ENCODE measurements at regions not wholly inside any gene's neighbourhood (a gene's known extent, or its start where the extent isn't known, plus 50 kb on each side); places are given as distances from the start of the nearest gene placed in this dataset.
A peak's percentile ranks its signal among the peaks of the same experiment; 100 is the strongest.
"Not testable (repeated sequence)": the region's sequence is repeated elsewhere in the genome, so short reads cannot be mapped to it uniquely, and the experiment has no call there.

- DNase-seq, result no peak
- intact Hi-C loops (cut with DNase I), result no loop called here
- ATAC-seq, result no peak
Observed at GRCh38 chr6:938271-938905, 245.4 kb upstream of the EXOC2 start.

DNA sequence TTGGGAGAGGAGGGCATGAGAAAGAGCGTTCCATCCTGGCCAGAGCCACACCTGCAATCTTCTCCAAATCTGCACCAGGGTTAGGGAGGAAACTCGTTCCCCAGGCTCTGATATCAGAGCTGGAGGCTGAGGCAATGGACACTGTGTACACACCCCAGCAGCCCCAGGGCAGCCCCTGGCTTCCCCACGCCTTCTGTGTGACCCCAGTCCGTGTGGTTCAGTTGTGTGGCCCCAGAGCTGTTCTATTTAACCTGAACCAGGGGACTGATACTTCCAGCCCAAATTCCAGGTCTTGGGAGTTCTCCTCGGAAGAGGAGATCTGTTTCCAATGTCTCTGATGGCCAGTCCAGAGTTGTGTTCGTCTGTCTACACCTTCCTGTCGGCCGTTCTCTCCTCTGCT is 242.6 kb upstream of the EXOC2 start:
- no peak for DNase-seq
- intact Hi-C loops (cut with DNase I), result no loop called here
- no peak for ATAC-seq

GRCh38 chr6:934686-935085 is 241.7 kb upstream of the EXOC2 start:
- DNase-seq, result no peak
- ATAC-seq, result no peak
- intact Hi-C loops (cut with DNase I), result no loop called here

DNA sequence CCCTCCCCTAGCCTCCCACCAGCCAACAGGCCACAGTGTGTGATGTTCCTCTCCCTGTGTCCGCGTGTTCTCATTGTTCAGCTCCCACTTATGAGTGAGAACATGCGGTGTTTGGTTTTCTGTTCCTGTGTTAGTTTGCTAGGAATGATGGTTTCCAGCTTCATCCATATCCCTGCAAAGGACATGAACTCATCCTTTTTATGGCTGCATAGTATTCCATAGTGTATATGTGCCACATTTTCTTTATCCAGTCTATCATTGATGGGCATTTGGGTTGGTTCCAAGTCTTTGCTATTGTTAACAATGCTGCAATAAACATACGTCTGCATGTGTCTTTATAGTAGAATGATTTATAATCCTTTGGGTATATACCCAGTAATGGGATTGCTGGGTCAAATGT is 239.0 kb upstream of the EXOC2 start:
- DNase-seq; ATAC-seq; intact Hi-C loops (cut with DNase I): not testable (repeated sequence)

GRCh38 chr6:927157-927556 is 234.2 kb upstream of the EXOC2 start:
- DNase-seq, result no peak
- no peak for ATAC-seq
- intact Hi-C loops (cut with DNase I), result no loop called here

- ATAC-seq (no peak), DNase-seq (no peak)
- intact Hi-C loops (cut with DNase I), result no loop called here
Observed at GRCh38 chr6:925656-926213, 232.8 kb upstream of the EXOC2 start.

DNA sequence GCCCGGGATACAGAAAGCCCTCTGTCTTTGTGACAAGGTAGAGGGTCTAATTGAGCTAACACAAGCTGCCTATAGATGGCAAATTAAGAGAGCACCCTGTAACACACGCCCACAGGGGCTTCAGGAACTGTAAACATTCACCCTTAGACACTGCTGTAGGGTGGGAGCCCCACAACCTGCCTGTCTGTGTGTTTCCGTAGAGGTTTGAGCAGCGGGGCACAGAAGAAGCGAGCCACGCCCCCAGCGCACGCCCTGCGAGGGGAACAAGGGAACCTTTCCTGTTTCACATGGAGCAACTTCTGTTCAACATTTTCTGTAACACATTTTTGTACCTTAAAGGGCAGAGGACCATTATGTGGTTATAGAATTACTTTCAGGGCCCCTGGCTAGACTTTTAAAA is 231.7 kb upstream of the EXOC2 start:
- no peak for DNase-seq
- intact Hi-C loops (cut with DNase I), result no loop called here
- no peak for ATAC-seq

GRCh38 chr6:921400-921799 is 228.5 kb upstream of the EXOC2 start:
- no peak for ATAC-seq
- DNase-seq, result no peak
- intact Hi-C loops (cut with DNase I), result no loop called here

- DNase-seq, result no peak
- ATAC-seq, result no peak
- intact Hi-C loops (cut with DNase I), result no loop called here
Observed at GRCh38 chr6:920512-920911, 227.6 kb upstream of the EXOC2 start.

- no peak for DNase-seq
- ATAC-seq, result no peak
- intact Hi-C loops (cut with DNase I), result loop anchor here in 1 of 2 donors (10.0 kb wide), 1 partner anchor 475 kb away; no protein-coding TSS in a partner anchor
Observed at GRCh38 chr6:919500-919899, 226.6 kb upstream of the EXOC2 start.

- no peak for DNase-seq
- intact Hi-C loops (cut with DNase I), result loop anchor here in 1 of 2 donors (10.0 kb wide), 1 partner anchor 477 kb away; no protein-coding TSS in a partner anchor
- ATAC-seq, result no peak
Observed at GRCh38 chr6:917939-918338, 225.0 kb upstream of the EXOC2 start.

DNA sequence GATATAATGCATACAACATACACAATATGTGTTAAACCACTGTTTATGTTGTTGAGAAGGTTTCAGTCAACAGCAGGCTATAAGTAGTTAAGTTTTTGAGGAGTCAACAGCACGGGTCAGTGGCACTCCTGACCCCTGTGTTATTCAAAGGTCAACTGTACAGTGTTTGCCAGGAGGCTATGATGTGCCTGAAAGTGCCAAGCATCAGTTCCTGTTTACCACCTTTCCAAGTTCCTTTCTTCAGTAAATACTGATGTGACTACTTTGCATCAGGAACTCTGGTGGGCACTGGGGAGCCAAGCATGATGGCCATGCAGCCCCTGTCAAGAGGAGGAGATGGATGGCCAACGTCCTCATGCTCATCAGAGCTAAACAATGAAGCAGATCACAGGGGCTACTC is 224.4 kb upstream of the EXOC2 start:
- intact Hi-C loops (cut with DNase I), result loop anchor here in 1 of 2 donors (10.0 kb wide), 1 partner anchor 478 kb away; no protein-coding TSS in a partner anchor
- ATAC-seq, result no peak
- DNase-seq, result no peak

DNA sequence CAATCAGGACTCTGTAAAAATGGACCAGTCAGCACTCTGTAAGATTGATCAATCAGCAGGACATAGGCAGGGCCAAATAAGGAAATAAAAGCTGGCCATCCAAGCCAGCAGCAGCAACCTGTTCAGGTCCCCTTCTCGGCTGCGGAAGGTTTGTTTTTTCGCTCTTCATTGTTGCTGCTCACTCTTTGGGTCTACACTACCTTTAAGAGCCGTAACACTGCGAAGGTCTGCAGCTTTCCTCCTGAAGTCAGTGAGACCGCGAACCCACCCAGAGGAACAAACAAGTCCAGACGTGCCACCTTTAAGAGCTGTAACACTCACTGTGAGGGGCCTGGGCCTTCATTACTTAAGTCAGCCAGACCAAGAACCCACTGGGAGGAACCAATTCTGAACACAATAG is 223.2 kb upstream of the EXOC2 start:
- intact Hi-C loops (cut with DNase I), result loop anchor here in 1 of 2 donors (10.0 kb wide), 1 partner anchor 479 kb away; no protein-coding TSS in a partner anchor
- no peak for ATAC-seq
- DNase-seq, result no peak

DNA sequence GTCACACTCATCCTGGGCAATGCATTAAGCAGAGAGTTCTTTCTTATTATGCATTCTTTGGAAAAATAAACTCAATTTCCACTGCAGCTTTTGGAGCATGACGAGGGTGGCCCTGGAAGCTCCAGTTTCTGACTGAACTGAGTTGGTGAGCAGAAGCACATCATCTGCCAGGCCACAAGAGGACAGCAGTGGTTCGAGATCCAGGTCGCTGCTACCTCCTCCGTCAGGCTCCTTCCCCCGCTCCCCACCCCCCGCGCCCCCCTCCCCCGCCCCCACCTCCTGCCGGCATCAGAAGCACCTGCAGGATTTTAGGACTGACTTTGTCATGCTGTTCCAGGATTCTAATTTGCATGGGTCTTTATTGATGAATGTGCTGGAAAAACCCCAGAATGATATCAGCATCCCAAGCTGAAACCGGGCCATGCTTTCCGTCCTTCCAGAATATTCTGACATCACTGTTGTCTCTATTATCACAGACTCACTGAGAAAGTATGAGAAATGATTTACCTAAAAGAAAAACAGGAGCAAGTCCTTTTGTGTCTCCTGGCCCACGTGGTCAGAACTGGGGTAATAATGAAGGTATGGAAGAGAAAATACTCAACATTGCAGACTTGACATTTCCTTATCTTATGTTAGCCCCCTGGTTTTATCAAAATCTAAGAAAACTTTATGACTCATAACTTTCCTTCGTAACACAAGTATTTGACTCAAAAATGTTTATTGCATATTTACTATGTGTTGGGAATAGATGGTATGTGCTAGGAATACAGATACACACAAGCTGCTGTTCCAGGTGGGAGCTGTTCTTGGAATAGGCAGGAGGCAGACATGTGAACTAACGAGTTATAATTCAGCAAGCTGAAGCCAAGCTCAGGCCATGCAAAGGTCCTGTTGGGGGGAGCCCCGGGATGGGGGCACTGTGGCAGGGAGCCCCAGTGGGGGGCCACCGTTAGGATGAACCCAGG is 220.2 kb upstream of the EXOC2 start:
- intact Hi-C loops (cut with DNase I), result loop anchor here (5.0 to 10.0 kb wide), 2 partner anchors 469 to 482 kb away; no protein-coding TSS in a partner anchor
- ATAC-seq (peak in 1 of 2 donors; percentile 46), DNase-seq (no peak)

DNA sequence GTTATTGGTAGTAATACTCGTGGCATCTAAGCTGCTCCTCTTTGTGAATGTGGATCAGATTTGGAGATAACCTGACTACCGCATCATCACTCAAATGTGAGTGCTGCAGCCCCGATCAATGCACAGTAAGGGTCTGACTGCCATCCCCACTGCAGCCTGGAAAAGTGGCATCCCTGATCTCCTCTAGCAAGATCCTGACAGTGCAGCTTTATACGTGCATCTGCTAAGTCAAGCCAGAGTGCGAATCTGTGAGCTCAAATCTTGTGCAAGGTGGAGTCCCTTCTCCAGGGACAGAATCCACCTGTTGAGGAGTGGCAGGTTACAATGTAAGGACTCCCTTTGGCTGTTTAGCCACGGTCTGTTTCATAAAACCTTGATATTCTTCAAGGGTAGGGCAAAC is 215.0 kb upstream of the EXOC2 start:
- no peak for ATAC-seq
- no peak for DNase-seq
- intact Hi-C loops (cut with DNase I), result no loop called here

DNA sequence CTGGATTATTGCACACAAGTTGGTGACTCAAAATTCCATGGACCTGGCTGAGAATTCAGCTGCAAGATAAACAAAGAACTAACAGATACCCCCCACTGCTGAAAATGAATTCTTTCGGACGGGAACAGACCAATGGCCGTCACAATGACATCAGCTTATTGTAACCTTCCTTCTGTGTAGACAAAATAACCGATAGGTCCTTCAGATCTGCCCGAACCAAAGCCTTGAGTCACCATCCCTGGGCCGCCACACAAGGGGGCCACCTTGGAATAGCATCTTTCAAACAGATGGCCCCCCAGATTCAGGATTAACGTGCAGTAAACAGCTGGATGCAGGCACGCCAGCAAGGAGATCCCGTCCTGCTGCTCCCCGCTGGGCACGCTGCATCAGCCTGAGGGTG is 214.0 kb upstream of the EXOC2 start:
- DNase-seq (no peak), ATAC-seq (no peak)
- intact Hi-C loops (cut with DNase I), result no loop called here

GRCh38 chr6:905556-905955 is 212.6 kb upstream of the EXOC2 start:
- no peak for ATAC-seq
- no peak for DNase-seq
- intact Hi-C loops (cut with DNase I), result no loop called here

- no peak for ATAC-seq
- DNase-seq, result no peak
- intact Hi-C loops (cut with DNase I), result no loop called here
Observed at GRCh38 chr6:904994-905393, 212.1 kb upstream of the EXOC2 start.

GRCh38 chr6:903761-904160 is 210.8 kb upstream of the EXOC2 start:
- intact Hi-C loops (cut with DNase I), result no loop called here
- DNase-seq (no peak), ATAC-seq (no peak)

All from left cardiac atrium (tissue), 4 donors.